Gastroesophageal sphincter (tissue), 3 donors: ENCODE measurements at regions not wholly inside any gene's neighbourhood (a gene's known extent, or its start where the extent isn't known, plus 50 kb on each side); places are given as distances from the start of the nearest gene placed in this dataset.

Experiments used
- CTCF ChIP-seq, 4 experiments: fragments of 200-600 bp in 2 of 4; fragments of 450-650 bp in 2 of 4; sonication (generic) in 1 of 4; IDR thresholded peaks; one replicate each; pipeline ENCODE4 v1.5.1; 2017 to 2019; ENCODE audit warnings: antibody characterized with exemption in 4 of 4, mild to moderate bottlenecking in 2 of 4, moderate library complexity in 2 of 4
- POLR2A ChIP-seq, 2 donors: fragments of 450-650 bp; IDR thresholded peaks; one replicate each; pipeline ENCODE4 v1.6.1; 2017; ENCODE audit warnings: antibody characterized with exemption in 2 of 2, mild to moderate bottlenecking in 2 of 2, moderate library complexity in 1 of 2

GRCh38 chr3:21154911-21155310 is 596.1 kb downstream of the ZNF385D start:
- TF ChIP-seq POLR2A (IDR thresholded peaks at IDR 0.05) (no peak), CTCF (IDR thresholded peaks at IDR 0.05) (no peak)
